C4-2B (cell line): ENCODE measurements at regions not wholly inside any gene's neighbourhood (a gene's known extent, or its start where the extent isn't known, plus 50 kb on each side); places are given as distances from the start of the nearest gene placed in this dataset.
"Not testable (repeated sequence)": the region's sequence is repeated elsewhere in the genome, so short reads cannot be mapped to it uniquely, and the experiment has no call there.

Experiments
- H3K27ac ChIP-seq: fragments of 450-650 bp; 2 replicates; pipeline ENCODE4 v1.5.1; 2017
- ZFX ChIP-seq: fragments of 450-650 bp; IDR thresholded peaks from 2 replicates; pipeline ENCODE4 v1.6.1; 2017
- TF ChIP-seq, protein P1 (sequence below): fragments of 450-650 bp; conservative IDR thresholded peaks from 2 replicates; pipeline ENCODE4 v1.5.1; 2017; ENCODE audit warnings: mild to moderate bottlenecking

DNA sequence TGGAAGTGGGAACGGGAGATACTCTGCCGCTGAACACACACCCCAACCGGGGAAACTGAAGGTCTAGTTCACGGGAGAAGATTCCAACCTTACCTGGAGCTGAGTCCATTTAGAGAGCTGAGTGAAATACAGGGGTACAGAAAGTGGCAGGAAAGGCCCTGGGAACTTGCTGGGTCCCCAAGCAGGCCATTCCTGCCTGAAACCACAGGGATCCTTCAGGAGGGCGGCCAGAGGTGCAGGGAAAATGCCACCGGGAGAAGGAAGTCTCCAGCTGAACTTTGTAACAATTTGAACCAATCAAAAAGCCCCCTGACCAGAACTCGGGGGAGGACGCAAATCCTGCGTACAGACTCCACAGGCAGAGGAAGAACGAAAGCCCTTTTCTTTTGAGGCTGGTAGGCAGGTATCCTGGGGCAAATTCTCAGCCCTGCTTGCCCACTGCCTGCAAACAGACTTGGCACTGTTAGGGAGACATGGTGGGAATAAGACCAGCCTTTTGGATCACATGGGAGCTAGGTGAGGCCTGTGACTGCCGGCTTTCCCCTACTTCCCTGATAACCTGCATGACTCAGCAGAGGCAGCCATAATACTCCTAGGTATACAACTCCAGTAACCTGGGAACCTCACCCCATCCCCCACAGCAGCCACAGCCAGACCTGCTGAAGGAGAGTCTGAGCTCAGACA is 170.9 kb downstream of the SEC23A start:
- H3K27ac ChIP-seq: no peak overlapping the region
- TF ChIP-seq, protein P1, sequence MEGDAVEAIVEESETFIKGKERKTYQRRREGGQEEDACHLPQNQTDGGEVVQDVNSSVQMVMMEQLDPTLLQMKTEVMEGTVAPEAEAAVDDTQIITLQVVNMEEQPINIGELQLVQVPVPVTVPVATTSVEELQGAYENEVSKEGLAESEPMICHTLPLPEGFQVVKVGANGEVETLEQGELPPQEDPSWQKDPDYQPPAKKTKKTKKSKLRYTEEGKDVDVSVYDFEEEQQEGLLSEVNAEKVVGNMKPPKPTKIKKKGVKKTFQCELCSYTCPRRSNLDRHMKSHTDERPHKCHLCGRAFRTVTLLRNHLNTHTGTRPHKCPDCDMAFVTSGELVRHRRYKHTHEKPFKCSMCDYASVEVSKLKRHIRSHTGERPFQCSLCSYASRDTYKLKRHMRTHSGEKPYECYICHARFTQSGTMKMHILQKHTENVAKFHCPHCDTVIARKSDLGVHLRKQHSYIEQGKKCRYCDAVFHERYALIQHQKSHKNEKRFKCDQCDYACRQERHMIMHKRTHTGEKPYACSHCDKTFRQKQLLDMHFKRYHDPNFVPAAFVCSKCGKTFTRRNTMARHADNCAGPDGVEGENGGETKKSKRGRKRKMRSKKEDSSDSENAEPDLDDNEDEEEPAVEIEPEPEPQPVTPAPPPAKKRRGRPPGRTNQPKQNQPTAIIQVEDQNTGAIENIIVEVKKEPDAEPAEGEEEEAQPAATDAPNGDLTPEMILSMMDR: no peak
- TF ChIP-seq ZFX: no peak

DNA sequence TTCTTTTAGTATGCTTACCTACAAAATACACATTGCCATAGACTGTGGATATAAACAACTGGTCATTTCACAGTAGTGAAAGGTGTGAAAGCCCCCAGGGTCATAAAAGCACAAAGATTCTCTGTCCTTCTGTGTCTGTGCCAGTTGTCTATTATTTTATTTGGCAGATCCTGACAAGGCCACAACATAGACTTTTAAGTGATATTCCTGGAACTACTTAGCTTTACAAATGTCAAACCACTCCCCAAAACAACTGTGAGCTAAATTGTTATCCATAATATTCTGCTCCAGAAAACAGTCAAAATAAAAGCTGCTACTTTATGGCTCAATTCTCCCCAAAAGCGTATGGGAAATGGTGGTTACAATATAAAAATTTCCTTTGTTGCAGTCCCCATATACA is 172.1 kb downstream of the SEC23A start:
- no peak overlapping the region for H3K27ac ChIP-seq
- TF ChIP-seq ZFX: no peak
- TF ChIP-seq, protein P1: no peak

DNA sequence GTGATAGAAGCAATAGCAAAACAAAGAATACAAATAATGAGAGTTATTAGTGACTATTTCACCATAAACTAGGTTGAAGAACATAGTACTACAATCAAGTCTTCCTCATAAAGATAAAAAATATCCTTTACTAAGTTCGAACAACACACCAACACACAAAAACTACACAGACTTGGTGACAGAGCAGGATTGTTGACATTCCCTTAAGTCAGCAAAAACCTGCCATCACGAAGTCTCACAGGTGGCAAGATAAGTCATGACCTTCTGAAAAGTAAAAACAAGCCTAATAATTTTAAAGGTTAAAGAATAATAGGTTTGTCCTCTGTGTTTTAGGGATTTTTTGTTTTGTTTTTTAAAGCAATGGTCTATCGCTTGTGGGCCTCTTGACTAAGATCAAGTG is 173.0 kb downstream of the SEC23A start:
- TF ChIP-seq, protein P1: no peak
- TF ChIP-seq ZFX: no peak
- H3K27ac ChIP-seq: no peak overlapping the region

DNA sequence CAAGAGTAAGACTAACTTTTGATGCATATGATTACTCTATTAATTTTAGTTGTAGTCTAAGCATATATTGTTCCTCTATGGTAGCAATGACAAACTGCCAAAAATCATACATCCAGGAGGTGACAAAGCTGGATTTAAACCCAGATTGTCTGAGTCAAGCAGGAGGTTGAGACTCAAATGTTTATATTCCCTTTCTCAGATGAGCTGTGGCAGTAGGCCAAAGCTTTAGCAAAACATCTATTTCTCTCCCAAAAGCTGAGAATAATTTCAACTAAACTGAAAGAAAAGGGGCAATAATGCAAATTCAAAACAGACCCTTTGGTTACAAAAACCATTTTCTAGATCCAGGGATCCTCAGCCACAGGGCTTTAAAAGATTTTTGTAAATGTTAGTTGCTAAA is 173.6 kb downstream of the SEC23A start:
- TF ChIP-seq, protein P1: no peak
- TF ChIP-seq ZFX: no peak
- H3K27ac ChIP-seq: no peak overlapping the region

DNA sequence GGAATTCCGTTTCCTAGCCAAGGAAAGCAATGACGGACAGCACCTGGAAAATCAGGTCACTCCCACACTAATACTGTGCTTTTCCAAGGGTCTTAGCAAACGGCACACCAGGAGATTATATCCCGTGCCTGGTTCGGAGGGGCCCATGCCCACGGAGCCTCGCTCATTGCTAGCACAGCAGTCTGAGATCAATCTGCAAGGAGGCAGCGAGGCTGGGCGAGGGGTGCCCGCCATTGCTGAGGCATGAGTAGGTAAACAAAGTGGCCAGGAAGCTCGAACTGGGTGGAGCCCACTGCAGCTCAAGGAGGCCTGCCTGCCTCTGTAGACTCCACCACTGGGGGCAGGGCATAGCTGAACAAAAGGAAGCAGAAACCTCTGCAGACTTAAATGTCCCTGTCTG is 181.1 kb downstream of the SEC23A start:
- H3K27ac ChIP-seq: not testable (repeated sequence)

DNA sequence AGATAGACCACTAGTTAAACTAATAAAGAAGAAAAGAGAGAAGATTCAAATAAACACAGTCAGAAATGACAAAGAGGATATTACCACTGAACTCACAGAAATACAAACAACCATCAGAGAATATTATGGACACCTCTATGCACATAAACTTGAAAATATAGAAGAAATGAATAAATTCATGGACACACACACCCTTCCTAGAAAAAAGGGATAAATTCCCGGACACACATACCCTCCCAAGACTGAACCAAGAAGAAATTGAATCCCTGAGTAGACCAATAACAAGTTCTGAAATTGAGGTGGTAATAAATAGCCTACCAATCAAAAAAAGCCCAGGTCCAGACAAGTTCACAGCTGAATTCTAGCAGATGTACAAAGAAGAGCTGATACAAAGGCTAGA is 187.9 kb downstream of the SEC23A start:
- no peak for TF ChIP-seq ZFX
- TF ChIP-seq, protein P1: no peak
- H3K27ac ChIP-seq: no peak overlapping the region

DNA sequence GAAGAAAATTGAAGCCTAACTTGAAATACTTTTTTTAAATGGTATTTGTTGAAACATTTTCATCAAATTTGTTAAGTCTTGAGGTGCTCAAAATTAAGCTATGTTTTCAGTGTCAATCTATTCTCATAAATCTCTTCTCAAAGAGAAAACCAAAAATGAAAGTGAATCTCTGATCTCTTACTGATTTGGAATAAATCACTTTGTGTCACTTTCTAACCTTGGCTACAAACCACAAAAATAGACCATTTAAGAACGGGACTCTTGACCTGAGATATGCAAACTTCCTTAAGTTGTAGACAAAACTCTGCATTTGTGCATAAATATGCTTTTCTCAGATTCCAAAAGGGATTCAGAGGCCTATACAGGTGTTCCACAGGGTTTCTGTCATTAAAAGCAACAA is 192.9 kb downstream of the SEC23A start:
- TF ChIP-seq, protein P1: no peak
- H3K27ac ChIP-seq: no peak overlapping the region

DNA sequence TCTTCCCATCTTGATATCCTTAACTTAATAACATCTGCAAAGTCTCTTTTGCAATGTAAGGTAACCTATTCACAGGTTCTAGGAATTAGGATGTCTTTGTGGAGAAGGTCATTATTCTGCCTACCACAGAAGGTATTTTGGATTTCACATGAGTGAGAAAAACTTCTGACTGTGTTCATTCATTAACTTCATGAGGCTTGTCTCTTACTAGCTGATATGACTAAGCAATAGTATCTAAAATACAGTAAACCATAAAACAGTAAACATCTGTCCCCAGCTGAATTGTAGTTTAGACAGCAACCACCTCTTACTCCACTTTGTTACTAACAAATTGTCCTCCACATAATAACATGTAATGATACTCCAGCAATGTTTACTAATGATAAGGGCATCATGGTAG is 198.1 kb downstream of the SEC23A start:
- H3K27ac ChIP-seq: no peak overlapping the region
- TF ChIP-seq ZFX: no peak
- TF ChIP-seq, protein P1: no peak
